HCT116 (cell line): ENCODE measurements at regions not wholly inside any gene's neighbourhood (a gene's known extent, or its start where the extent isn't known, plus 50 kb on each side); places are given as distances from the start of the nearest gene placed in this dataset.

Experiments
- ATAC-seq: fragments of 200-7000 bp; cut with Tn5 transposase; 2 replicates; pipeline ENCODE4 v1.9.1; 2020; ENCODE audit warnings: mild to moderate bottlenecking, moderate library complexity
- BruUV-seq: library from RNA; stranded (reverse); fragments of 400-500 nt; replicated peaks from 2 replicates; lab custom pipeline; 2021; lab: Mats Ljungman, UMichigan
- CTCF ChIA-PET: fragments of 300-600 bp; sonication (Branson Sonifier 250); formaldehyde crosslinking; loops from one replicate; lab custom pipeline; 2021; ENCODE audit warnings: antibody characterized with exemption; lab: Charles Lee
- POLR2A ChIA-PET: fragments of 300-600, 350-600 bp; sonication (Branson Sonifier 250); formaldehyde crosslinking; loops from one replicate; lab custom pipeline; 2021; ENCODE audit warnings: antibody characterized with exemption; lab: Charles Lee
- RAD21 ChIA-PET, 2 experiments: fragments of 300-600 bp; sonication (Branson Sonifier 250); formaldehyde crosslinking; loops; one replicate each; lab custom pipeline; 2023; ENCODE audit warnings: low total read pairs in 2 of 2; ENCODE audit not compliant: uncharacterized antibody in 2 of 2, unreplicated experiment in 2 of 2, low non-redundant PET in 1 of 2; lab: Charles Lee
- DNase-seq: peaks from one replicate; pipeline ENCODE4 v3.0.0-alpha.2; 2010; ENCODE audit warnings: low read depth, low spot score
- H2AFZ ChIP-seq: fragments of 200-600 bp; shearing (Covaris generic), sonication (generic); 2 replicates; pipeline ENCODE4 v1.6.1; 2017; ENCODE audit warnings: low read depth, mixed run types, mixed read lengths, antibody characterized with exemption, low read length; ENCODE audit not compliant: poor library complexity, severe bottlenecking
- H3K27ac ChIP-seq: 2 replicates; pipeline ENCODE4 v1.5.1; 2012; ENCODE audit warnings: low read depth, low read length
- H3K27me3 ChIP-seq: fragments of 200-600 bp; sonication (generic); 2 replicates; pipeline ENCODE4 v1.6.1; 2016; ENCODE audit warnings: mixed run types, low read length, mixed read lengths; ENCODE audit not compliant: insufficient read depth
- H3K36me3 ChIP-seq, 2 experiments: fragments of 200-500 bp in 1 of 2; fragments of 200-600 bp in 1 of 2; sonication (Bioruptor generic) in 1 of 2; sonication (generic) in 1 of 2; 2 replicates each; pipeline versions ENCODE4 v1.5.1 to v1.6.1; 2014 to 2016; ENCODE audit warnings: low read length in 2 of 2, inconsistent platforms in 1 of 2, mixed read lengths in 1 of 2, mixed run types in 1 of 2; ENCODE audit not compliant: insufficient read depth in 2 of 2, control insufficient read depth in 1 of 2
- H3K4me1 ChIP-seq, 2 experiments: fragments of 200-600 bp in 1 of 2; sonication (generic) in 1 of 2; 2 replicates each; pipeline versions ENCODE4 v1.5.1 to v1.6.1; 2012 to 2017; ENCODE audit warnings: low read length in 2 of 2, inconsistent platforms in 1 of 2, mild to moderate bottlenecking in 1 of 2, mixed read lengths in 1 of 2, mixed run types in 1 of 2, moderate library complexity in 1 of 2; ENCODE audit not compliant: insufficient read depth in 2 of 2, control insufficient read depth in 1 of 2
- H3K4me2 ChIP-seq: fragments of 200-600 bp; sonication (generic); 2 replicates; pipeline ENCODE4 v1.6.1; 2017; ENCODE audit warnings: mixed run types, low read length, mixed read lengths
- H3K4me3 ChIP-seq, 2 experiments: fragments of 200-600 bp in 1 of 2; sonication (generic) in 1 of 2; replicated peaks in 1 of 2; 2 replicates each; pipeline ENCODE4 v1.5.1; 2011 to 2016; ENCODE audit warnings: low read length in 2 of 2, control low read depth in 1 of 2, low read depth in 1 of 2, mild to moderate bottlenecking in 1 of 2, mixed read lengths in 1 of 2, mixed run types in 1 of 2
- H3K79me2 ChIP-seq: fragments of 200-600 bp; sonication (generic); 2 replicates; pipeline ENCODE4 v1.6.1; 2017; ENCODE audit warnings: mild to moderate bottlenecking, mixed run types, low read length, moderate library complexity, mixed read lengths; ENCODE audit not compliant: insufficient read depth
- H3K9ac ChIP-seq: fragments of 200-600 bp; sonication (generic); 2 replicates; pipeline ENCODE4 v1.6.1; 2016; ENCODE audit warnings: low read length, mixed read lengths
- H3K9me2 ChIP-seq: fragments of 200-600 bp; sonication (generic), shearing (Covaris generic); 2 replicates; pipeline ENCODE4 v1.6.1; 2017; ENCODE audit warnings: mixed run types, mild to moderate bottlenecking, moderate library complexity; ENCODE audit not compliant: insufficient read depth
- H3K9me3 ChIP-seq, 2 experiments: fragments of 200-500 bp in 1 of 2; fragments of 200-600 bp in 1 of 2; sonication (Bioruptor generic) in 1 of 2; sonication (generic) in 1 of 2; 2 replicates each; pipeline ENCODE4 v1.6.1; 2014 to 2017; ENCODE audit warnings: low read length in 2 of 2, mixed read lengths in 2 of 2, inconsistent platforms in 1 of 2, low read depth in 1 of 2, mild to moderate bottlenecking in 1 of 2, mixed run types in 1 of 2, moderate library complexity in 1 of 2; ENCODE audit not compliant: control insufficient read depth in 1 of 2, insufficient read depth in 1 of 2
- H4K20me1 ChIP-seq: fragments of 200-600 bp; sonication (generic), shearing (Covaris generic); 2 replicates; pipeline ENCODE4 v1.6.1; 2017; ENCODE audit warnings: mixed run types, mild to moderate bottlenecking, moderate library complexity; ENCODE audit not compliant: insufficient read depth
- CEBPB ChIP-seq: IDR thresholded peaks from 2 replicates; pipeline ENCODE4 v1.6.1; 2012; ENCODE audit warnings: low read depth
- POLR2AphosphoS5 ChIP-seq: IDR thresholded peaks from 2 replicates; pipeline ENCODE4 v1.6.1; 2011; ENCODE audit warnings: mild to moderate bottlenecking, low read depth, low read length, moderate library complexity
- RAD21 ChIP-seq: IDR thresholded peaks from 2 replicates; pipeline ENCODE4 v1.6.1; 2012; ENCODE audit warnings: low read depth, mild to moderate bottlenecking
- SP1 ChIP-seq: IDR thresholded peaks from 2 replicates; pipeline ENCODE4 v1.6.1; 2012; ENCODE audit warnings: low read depth
- TCF7L2 ChIP-seq: IDR thresholded peaks from 2 replicates; pipeline ENCODE4 v1.7.0; 2011; ENCODE audit warnings: borderline replicate concordance, inconsistent platforms; ENCODE audit not compliant: insufficient read depth, insufficient read length; ENCODE audit errors: extremely low read depth
- YY1 ChIP-seq: IDR thresholded peaks from 2 replicates; pipeline ENCODE4 v1.6.1; 2011; ENCODE audit warnings: low read length, low read depth, moderate library complexity, mild to moderate bottlenecking; ENCODE audit not compliant: insufficient replicate concordance; ENCODE audit errors: extremely low read depth
- ZBTB33 ChIP-seq: IDR thresholded peaks from 2 replicates; pipeline ENCODE4 v1.6.1; 2011; ENCODE audit warnings: mild to moderate bottlenecking, low read length, moderate library complexity; ENCODE audit not compliant: insufficient replicate concordance; ENCODE audit errors: extremely low read depth
- ZFX ChIP-seq: fragments of 450-650 bp; IDR thresholded peaks from 2 replicates; pipeline ENCODE4 v1.6.1; 2017
- intact Hi-C: fragments of 100-400 bp; cut with micrococcal nuclease; formaldehyde crosslinking; loops from 2 replicates; pipeline ENCODE4 v1.10.0; 2022

DNA sequence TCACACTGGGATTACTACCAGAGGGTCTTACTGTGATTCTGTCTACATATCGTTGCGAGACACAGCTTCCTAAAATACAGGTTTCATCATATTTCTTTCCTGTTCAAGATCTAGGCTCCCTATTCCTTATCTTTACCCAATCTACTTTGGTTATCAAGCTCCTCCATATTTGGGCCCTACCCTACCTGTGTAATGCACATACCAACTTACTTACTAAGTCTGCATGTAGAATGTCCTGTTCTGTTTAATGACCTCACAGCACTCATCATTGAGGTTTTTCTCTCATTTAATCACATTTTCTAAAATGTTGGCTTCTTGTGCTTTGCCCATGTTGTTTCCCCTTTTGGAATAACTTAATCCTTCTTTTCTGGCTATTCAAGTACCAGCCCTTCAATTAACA lies 551.1 kb downstream of the ZEB2 start:
- Histone ChIP-seq H2AFZ (no peak overlapping the region), H4K20me1 (no peaks in the 10 kb centered on the region), H3K4me3 (no peak overlapping the region), H3K9ac (no peak overlapping the region), H3K27me3 (no peaks in the 10 kb centered on the region), H3K27ac (no peak overlapping the region), H3K9me2 (no peaks in the 10 kb centered on the region), H3K4me2 (no peak overlapping the region), H3K79me2 (no peaks in the 10 kb centered on the region), H3K9me3 (no peaks in the 10 kb centered on the region), H3K4me1 (no peaks in the 10 kb centered on the region), H3K36me3 (no peaks in the 10 kb centered on the region)
- no TSS peak for BruUV-seq
- no peak for TF ChIP-seq TCF7L2
- TF ChIP-seq YY1: no peak
- no peak for TF ChIP-seq ZFX
- no peak for TF ChIP-seq CEBPB
- no peak for TF ChIP-seq RAD21
- ChIA-PET POLR2A (no interaction called here), CTCF (no interaction called here), RAD21 (no interaction called here)
- intact Hi-C loops: no loop called here
- ATAC-seq (no peak), DNase-seq (no peak)

GRCh38 chr2:143968360-143968759 lies 551.6 kb downstream of the ZEB2 start:
- no peak overlapping the region for H2AFZ ChIP-seq
- CTCF ChIA-PET: no interaction called here
- intact Hi-C loops: no loop called here

More at GRCh38 chr2:143968360-143968759, 551.6 kb downstream of the ZEB2 start:
- no peaks in the 10 kb centered on the region for H3K27me3 ChIP-seq
- H3K9me2 ChIP-seq: no peaks in the 10 kb centered on the region
- H3K9ac ChIP-seq: no peak overlapping the region
- no peak overlapping the region for H3K4me3 ChIP-seq
- H3K27ac ChIP-seq: no peak overlapping the region
- ChIA-PET POLR2A (no interaction called here), RAD21 (no interaction called here)
- no peak overlapping the region for H3K4me2 ChIP-seq
- no peaks in the 10 kb centered on the region for H3K79me2 ChIP-seq
- no peaks in the 10 kb centered on the region for H3K4me1 ChIP-seq
- TF ChIP-seq ZBTB33 (no peak), RAD21 (no peak), POLR2AphosphoS5 (no peak), SP1 (no peak)
- H4K20me1 ChIP-seq: no peaks in the 10 kb centered on the region
- DNase-seq (no peak), ATAC-seq (no peak)
- H3K9me3 ChIP-seq: no peaks in the 10 kb centered on the region
- no TSS peak for BruUV-seq
- H3K36me3 ChIP-seq: no peaks in the 10 kb centered on the region
